IMR-90 (cell line): ENCODE measurements at regions not wholly inside any gene's neighbourhood (a gene's known extent, or its start where the extent isn't known, plus 50 kb on each side); places are given as distances from the start of the nearest gene placed in this dataset.

Experiments
- CEBPB ChIP-seq: IDR thresholded peaks from 2 replicates; pipeline ENCODE4 v1.6.1; 2012; ENCODE audit warnings: low read depth, low read length, improper control_type of control experiment
- POLR2A ChIP-seq: IDR thresholded peaks from 2 replicates; pipeline ENCODE4 v1.6.1; 2012; ENCODE audit warnings: mild to moderate bottlenecking, low read depth, low read length
- RAD21 ChIP-seq: IDR thresholded peaks from 2 replicates; pipeline ENCODE4 v1.6.1; 2012; ENCODE audit warnings: low read length, improper control_type of control experiment
- RCOR1 ChIP-seq: IDR thresholded peaks from 2 replicates; pipeline ENCODE4 v1.6.1; 2012; ENCODE audit warnings: mild to moderate bottlenecking, low read length, improper control_type of control experiment; ENCODE audit not compliant: insufficient replicate concordance
- SMC3 ChIP-seq: fragments of 150-350 bp; IDR thresholded peaks from 2 replicates; pipeline ENCODE4 v1.6.1; 2016; ENCODE audit warnings: low read depth, mild to moderate bottlenecking, antibody characterized with exemption, low read length, moderate library complexity
- TF ChIP-seq, protein P1 (sequence below): conservative IDR thresholded peaks from 2 replicates; pipeline ENCODE4 v1.5.1; 2012; ENCODE audit warnings: mild to moderate bottlenecking, low read depth, low read length, improper control_type of control experiment
- TF ChIP-seq, protein P2 (sequence below): fragments of 150-350 bp; IDR thresholded peaks from 2 replicates; pipeline ENCODE4 v1.6.1; 2017; ENCODE audit warnings: mild to moderate bottlenecking, antibody characterized with exemption, low read length, low read depth

DNA sequence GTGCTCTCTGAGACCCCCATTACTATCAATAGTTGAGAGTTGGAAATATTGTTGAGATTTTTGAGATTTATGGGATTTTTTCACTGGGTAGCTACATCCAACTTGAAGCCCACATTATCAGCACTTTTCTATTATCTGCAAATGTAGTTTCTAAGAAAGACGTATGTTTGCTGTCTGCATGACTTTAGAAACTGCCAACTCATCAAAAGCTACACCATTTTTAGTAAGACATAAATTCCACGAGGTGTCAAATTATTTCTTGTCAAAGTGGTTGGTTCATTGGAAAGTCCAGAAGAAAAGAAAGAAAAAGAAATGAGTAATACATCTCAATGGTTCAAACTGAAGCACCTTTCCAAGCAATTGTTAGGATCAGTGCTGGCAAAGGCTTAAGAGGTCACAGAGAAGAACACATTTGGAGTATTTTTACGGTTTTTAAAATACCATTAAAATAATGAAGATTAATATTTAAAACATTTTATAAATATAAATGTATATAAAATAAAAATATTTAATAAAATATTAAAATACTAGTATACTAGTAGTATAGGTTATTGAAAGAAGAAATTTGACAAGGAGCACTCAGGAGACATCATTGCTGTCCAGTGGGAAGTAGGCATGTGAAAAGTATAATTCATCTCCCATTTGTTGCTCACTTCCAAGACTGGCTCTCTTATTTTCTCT is 463.5 kb downstream of the TAFA4 start:
- TF ChIP-seq POLR2A (no peak), CEBPB (no peak), RAD21 (no peak), SMC3 (no peak), RCOR1 (no peak)
- TF ChIP-seq, protein P1, sequence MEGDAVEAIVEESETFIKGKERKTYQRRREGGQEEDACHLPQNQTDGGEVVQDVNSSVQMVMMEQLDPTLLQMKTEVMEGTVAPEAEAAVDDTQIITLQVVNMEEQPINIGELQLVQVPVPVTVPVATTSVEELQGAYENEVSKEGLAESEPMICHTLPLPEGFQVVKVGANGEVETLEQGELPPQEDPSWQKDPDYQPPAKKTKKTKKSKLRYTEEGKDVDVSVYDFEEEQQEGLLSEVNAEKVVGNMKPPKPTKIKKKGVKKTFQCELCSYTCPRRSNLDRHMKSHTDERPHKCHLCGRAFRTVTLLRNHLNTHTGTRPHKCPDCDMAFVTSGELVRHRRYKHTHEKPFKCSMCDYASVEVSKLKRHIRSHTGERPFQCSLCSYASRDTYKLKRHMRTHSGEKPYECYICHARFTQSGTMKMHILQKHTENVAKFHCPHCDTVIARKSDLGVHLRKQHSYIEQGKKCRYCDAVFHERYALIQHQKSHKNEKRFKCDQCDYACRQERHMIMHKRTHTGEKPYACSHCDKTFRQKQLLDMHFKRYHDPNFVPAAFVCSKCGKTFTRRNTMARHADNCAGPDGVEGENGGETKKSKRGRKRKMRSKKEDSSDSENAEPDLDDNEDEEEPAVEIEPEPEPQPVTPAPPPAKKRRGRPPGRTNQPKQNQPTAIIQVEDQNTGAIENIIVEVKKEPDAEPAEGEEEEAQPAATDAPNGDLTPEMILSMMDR, result no peak
- TF ChIP-seq, protein P2, sequence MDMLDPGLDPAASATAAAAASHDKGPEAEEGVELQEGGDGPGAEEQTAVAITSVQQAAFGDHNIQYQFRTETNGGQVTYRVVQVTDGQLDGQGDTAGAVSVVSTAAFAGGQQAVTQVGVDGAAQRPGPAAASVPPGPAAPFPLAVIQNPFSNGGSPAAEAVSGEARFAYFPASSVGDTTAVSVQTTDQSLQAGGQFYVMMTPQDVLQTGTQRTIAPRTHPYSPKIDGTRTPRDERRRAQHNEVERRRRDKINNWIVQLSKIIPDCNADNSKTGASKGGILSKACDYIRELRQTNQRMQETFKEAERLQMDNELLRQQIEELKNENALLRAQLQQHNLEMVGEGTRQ, result no peak
